ENCODE measurements at regions not wholly inside any gene's neighbourhood (a gene's known extent, or its start where the extent isn't known, plus 50 kb on each side); places are given as distances from the start of the nearest gene placed in this dataset.

DNA sequence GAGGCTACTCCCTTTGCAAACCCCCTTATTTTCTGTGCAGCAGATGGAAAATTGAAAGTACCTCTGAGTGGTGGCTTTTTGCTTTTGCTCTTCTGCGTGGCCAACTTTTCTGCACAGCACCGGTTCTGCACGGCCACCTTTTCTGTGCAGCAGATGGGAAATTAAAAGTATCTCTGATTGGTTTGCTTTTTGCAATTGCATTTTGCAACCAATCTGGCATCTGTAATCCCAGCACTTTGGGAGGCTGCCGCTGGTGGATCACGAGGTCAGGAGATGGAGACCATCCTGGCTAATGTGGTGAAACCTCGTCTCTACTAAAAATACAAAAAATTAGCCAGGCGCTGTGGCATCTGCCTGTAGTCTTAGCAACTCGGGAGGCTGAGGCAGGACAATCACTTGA is 79.5 kb upstream of the CHMP2B start:
- TF ChIP-seq, protein P1, sequence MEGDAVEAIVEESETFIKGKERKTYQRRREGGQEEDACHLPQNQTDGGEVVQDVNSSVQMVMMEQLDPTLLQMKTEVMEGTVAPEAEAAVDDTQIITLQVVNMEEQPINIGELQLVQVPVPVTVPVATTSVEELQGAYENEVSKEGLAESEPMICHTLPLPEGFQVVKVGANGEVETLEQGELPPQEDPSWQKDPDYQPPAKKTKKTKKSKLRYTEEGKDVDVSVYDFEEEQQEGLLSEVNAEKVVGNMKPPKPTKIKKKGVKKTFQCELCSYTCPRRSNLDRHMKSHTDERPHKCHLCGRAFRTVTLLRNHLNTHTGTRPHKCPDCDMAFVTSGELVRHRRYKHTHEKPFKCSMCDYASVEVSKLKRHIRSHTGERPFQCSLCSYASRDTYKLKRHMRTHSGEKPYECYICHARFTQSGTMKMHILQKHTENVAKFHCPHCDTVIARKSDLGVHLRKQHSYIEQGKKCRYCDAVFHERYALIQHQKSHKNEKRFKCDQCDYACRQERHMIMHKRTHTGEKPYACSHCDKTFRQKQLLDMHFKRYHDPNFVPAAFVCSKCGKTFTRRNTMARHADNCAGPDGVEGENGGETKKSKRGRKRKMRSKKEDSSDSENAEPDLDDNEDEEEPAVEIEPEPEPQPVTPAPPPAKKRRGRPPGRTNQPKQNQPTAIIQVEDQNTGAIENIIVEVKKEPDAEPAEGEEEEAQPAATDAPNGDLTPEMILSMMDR (conservative IDR thresholded peaks at IDR 0.05; ENCODE audit: low read depth, low read length): no peak
- no peak for TF ChIP-seq EZH2 (IDR thresholded peaks at IDR 0.05; ENCODE audit: borderline replicate concordance, low read depth, low read length, poor library complexity, severe bottlenecking)
